Natural killer cell treated with Interleukin-12 subunit alpha and Interleukin-12 subunit beta and Interleukin-15 and Interleukin-18, amount 100 ng/mL, for 72 hours (primary cell): ENCODE measurements at regions not wholly inside any gene's neighbourhood (a gene's known extent, or its start where the extent isn't known, plus 50 kb on each side); places are given as distances from the start of the nearest gene placed in this dataset.
"Not testable (repeated sequence)": the region's sequence is repeated elsewhere in the genome, so short reads cannot be mapped to it uniquely, and the experiment has no call there.

Source experiments
- ATAC-seq, 2 donors: fragments of 150-1000 bp; cut with Tn5 transposase in 1 of 2; sonication (Bioruptor Pico), chemical (Tn5 transposase) in 1 of 2; 2 replicates each; pipeline ENCODE4 v1.10.0; 2021
- DNase-seq: peaks from one replicate; pipeline ENCODE4 v3.0.0; 2022; ENCODE audit warnings: low spot score
- H3K27ac Mint-ChIP-seq, 2 donors: 1 replicate in 1 of 2; 2 replicates in 1 of 2; pipeline ENCODE4 v1.8.0; 2022; ENCODE audit warnings: mixed read lengths in 2 of 2, mild to moderate bottlenecking in 1 of 2, moderate library complexity in 1 of 2
- H3K27me3 Mint-ChIP-seq, 2 donors: 1 replicate in 1 of 2; 2 replicates in 1 of 2; pipeline ENCODE4 v1.8.0; 2022; ENCODE audit warnings: mixed read lengths in 2 of 2
- H3K36me3 Mint-ChIP-seq: one replicate; pipeline ENCODE4 v1.8.0; 2022; ENCODE audit warnings: mixed read lengths
- H3K4me1 Mint-ChIP-seq, 2 donors: 1 replicate in 1 of 2; 2 replicates in 1 of 2; pipeline ENCODE4 v1.8.0; 2022; ENCODE audit warnings: low read depth in 2 of 2, mixed read lengths in 2 of 2, mild to moderate bottlenecking in 1 of 2
- H3K4me3 Mint-ChIP-seq: one replicate; pipeline ENCODE4 v1.8.0; 2022; ENCODE audit warnings: mixed read lengths
- H3K9me3 Mint-ChIP-seq: 2 replicates; pipeline ENCODE4 v1.8.0; 2022; ENCODE audit warnings: mixed read lengths

DNA sequence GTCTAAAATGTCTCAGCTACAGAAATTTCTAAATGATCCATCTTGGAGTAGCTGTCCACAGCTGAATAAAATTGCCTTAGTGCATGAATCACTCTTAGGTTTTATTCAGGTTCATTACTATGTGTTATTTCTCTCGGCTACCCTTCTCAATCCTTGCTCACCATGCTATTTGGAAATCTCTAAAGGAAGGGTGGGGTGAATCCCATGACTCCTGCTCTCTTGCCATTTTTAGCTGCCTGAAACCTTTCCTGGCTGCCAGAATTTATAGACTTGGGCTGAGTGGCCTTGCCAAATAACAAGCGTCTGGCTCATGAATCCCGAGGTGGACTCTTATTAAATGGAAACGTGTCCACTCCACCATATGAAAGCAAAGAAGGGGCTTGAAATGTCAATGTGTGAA, 936.1 kb upstream of the SOX9 start:
- no peak overlapping the region for H3K27ac Mint-ChIP-seq
- H3K9me3 Mint-ChIP-seq, result peaks cover 11% of the 10 kb centered on the region
- no peak for ATAC-seq
- no peaks in the 10 kb centered on the region for H3K36me3 Mint-ChIP-seq
- no peaks in the 10 kb centered on the region for H3K4me1 Mint-ChIP-seq
- no peak for DNase-seq
- H3K27me3 Mint-ChIP-seq, result no peaks in the 10 kb centered on the region
- H3K4me3 Mint-ChIP-seq, result no peak overlapping the region

DNA sequence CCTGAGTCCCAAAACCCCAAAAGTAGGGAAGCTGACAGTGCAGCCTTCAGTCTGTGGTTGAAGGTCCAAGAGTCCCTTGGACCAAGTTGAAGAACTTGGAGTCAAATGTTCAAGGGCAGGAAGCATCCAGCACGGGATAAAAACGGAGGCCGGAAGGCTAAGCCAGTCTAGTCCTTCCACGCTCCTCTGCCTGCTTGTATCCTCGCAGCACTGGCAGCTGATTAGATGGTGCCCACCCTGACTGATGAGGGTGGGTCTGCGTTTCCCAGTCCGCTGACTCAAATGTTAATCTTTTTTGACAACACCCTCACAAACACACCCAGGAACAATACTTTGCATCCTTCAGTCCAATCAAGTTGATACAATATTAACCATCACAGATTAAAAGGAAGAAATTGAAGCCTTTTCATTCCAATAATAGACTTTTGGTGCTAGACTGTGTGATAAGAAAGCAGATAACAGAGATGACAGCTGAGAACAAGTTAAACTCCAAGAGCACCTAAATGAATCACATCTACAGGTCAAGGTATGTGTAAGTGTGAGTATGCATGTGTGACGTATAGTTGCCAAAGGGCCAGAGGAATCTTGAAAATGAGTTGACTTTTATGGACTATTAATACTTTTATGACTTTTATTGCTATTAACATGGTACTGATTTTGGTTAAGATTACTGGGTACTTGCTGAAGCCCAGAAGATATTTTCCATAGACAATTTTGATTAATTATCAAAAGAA, 933.5 kb upstream of the SOX9 start:
- no peak overlapping the region for H3K27ac Mint-ChIP-seq
- DNase-seq, result no peak
- no peaks in the 10 kb centered on the region for H3K27me3 Mint-ChIP-seq
- peaks cover 14% of the 10 kb centered on the region for H3K9me3 Mint-ChIP-seq
- no peaks in the 10 kb centered on the region for H3K36me3 Mint-ChIP-seq
- H3K4me3 Mint-ChIP-seq, result no peak overlapping the region
- ATAC-seq, result no peak
- H3K4me1 Mint-ChIP-seq, result no peaks in the 10 kb centered on the region

DNA sequence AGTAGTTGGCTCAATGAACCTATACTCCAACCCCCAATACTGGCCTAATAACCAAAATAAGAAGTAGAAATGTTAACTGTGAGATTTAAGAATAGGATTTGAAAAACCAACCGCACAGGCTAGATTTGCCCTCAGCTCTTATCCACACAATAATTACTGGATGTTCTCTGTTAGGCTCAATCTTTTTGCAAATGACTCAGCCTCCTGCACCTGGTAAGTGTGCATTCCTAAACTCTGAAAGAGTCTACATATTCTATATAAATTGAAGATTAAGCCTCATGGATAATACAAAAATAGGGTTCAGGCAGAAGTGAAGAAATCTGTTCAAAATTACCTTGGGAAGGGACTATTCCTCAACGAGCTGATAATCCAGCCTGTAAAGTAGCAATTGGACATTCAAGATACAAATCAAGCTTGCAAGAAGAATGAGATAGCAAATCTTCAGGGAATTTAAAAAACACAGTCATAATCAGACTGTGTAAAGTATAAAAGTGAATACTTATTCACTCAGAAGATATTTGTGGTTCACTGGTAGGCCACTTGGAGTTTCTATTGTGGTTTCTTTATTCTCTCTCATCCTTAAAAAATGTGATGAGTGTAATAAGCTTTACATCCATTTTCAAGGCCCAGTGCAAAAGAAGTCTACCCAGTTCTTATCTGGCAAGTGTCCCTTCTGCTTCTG, 931.9 kb upstream of the SOX9 start:
- Mint-ChIP-seq H3K36me3 (no peaks in the 10 kb centered on the region), H3K4me1 (no peaks in the 10 kb centered on the region), H3K4me3 (no peak overlapping the region), H3K27ac (no peak overlapping the region), H3K27me3 (no peaks in the 10 kb centered on the region), H3K9me3 (peaks cover 17% of the 10 kb centered on the region)
- ATAC-seq (no peak), DNase-seq (no peak)

DNA sequence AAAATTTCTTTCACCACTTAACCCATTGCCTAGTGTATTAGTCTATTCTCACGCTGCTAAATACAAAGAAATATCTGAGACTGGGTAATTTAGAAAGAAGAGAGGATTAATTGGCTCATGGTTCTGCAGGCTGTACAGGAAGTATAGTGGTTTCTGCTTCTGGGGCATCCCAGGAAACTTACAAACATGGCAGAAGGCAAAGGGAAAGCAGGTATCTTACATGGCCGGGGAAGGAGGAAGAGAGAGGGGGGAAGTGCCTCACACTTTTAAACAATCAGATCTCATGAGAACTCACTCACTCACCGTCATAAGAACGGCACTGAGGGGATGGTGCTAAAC, 931.4 kb upstream of the SOX9 start:
- Mint-ChIP-seq H3K4me3 (no peak overlapping the region), H3K27ac (no peak overlapping the region), H3K4me1 (no peaks in the 10 kb centered on the region), H3K36me3 (no peaks in the 10 kb centered on the region), H3K9me3 (peaks cover 22% of the 10 kb centered on the region), H3K27me3 (no peaks in the 10 kb centered on the region)
- DNase-seq, result no peak
- ATAC-seq, result no peak

DNA sequence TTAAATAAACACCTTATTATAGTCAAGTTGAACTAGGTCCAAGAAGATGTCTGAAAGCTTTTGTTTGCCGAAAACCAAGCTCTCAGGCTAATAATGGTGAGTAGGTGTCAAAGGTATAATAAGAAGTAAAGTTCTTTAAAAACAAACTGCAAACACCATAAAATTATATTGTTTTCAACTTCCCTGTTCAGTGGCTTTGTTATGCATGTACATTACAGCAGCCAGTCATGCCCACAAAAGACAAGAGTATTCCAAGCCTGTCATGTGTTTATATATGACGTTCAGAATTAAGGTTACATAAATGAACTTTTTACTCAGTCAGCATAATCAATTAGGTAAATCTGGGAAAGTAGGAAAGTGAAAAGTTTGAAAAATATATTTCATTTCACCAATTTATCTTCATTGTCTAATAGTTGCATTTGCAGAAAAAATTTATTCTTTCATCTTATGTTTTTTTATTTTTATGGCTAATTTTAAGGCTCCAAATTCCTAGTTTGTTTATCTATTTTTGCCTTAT, 928.7 kb upstream of the SOX9 start:
- Mint-ChIP-seq H3K4me1 (no peaks in the 10 kb centered on the region), H3K27me3 (no peaks in the 10 kb centered on the region), H3K36me3 (peaks cover 6% of the 10 kb centered on the region), H3K9me3 (peaks cover 26% of the 10 kb centered on the region), H3K27ac (no peak overlapping the region), H3K4me3 (no peak overlapping the region)
- DNase-seq, result no peak
- ATAC-seq, result no peak

DNA sequence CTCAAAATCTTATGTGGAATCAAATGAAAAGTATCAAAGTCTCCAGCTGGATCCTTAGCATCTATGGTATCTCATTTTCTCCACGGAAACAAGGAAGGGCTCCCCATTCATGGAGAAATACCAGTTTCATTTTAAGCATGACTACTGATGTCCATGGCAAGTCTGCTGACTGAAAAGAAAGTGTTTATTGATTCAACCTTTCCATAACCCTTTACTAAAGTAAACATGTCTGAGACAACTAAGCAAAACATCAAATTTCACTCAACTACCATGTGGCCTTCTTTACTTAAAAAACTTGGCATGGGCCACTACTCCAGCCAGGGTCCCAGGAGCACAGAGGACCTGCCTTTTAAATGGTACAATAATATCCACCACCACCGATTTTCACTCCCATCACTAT, 928.0 kb upstream of the SOX9 start:
- ATAC-seq, result no peak
- DNase-seq, result no peak
- Mint-ChIP-seq H3K4me1 (no peaks in the 10 kb centered on the region), H3K9me3 (peaks cover 26% of the 10 kb centered on the region), H3K27me3 (no peaks in the 10 kb centered on the region), H3K36me3 (peaks cover 6% of the 10 kb centered on the region), H3K4me3 (no peak overlapping the region), H3K27ac (no peak overlapping the region)

DNA sequence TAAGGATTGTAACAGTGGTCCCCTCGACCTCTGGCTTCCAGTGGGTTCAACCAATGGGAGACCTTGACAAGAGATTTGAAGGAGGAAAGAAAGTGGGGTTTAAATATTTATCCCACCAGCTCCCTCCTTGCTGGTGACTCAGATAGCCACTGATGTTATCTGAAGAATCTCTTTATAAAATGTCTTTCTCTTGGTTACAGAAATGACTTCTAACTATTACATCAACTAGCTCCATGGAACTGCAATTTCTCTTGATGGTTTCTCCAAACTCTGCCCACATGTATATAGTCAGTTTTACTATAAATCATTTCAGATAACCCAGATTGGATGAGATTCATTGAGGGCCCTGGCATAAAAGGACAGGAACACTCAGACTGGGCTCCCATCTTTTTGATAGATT, 920.2 kb upstream of the SOX9 start:
- no peak for DNase-seq
- ATAC-seq, result no peak
- no peak overlapping the region for H3K4me3 Mint-ChIP-seq
- H3K36me3 Mint-ChIP-seq, result peaks cover 6% of the 10 kb centered on the region
- H3K9me3 Mint-ChIP-seq, result peaks cover 10% of the 10 kb centered on the region
- H3K27me3 Mint-ChIP-seq, result no peaks in the 10 kb centered on the region
- no peak overlapping the region for H3K27ac Mint-ChIP-seq
- no peaks in the 10 kb centered on the region for H3K4me1 Mint-ChIP-seq

DNA sequence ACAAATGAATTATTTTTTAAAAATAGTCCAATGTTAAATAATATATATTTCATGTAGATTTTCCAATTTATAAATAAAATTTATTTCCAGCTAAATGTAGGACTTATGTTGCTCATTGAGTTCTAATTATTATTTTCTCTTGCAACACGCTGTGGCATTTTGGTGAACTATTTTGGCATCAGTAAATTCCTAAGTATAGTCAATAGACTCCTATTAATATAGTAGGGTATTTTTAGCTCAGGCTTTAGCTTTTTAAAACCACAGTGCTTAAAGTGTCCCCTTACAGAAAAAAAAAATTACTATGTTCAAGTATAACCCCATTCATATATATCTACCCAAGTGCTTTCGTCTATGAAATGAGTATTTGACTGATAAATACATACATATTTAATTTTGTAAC, 919.2 kb upstream of the SOX9 start:
- H3K27ac Mint-ChIP-seq, result no peak overlapping the region
- ATAC-seq (no peak), DNase-seq (no peak)
- H3K27me3 Mint-ChIP-seq, result no peaks in the 10 kb centered on the region
- H3K4me1 Mint-ChIP-seq, result no peaks in the 10 kb centered on the region
- H3K4me3 Mint-ChIP-seq, result no peak overlapping the region
- peaks cover 3% of the 10 kb centered on the region for H3K9me3 Mint-ChIP-seq
- H3K36me3 Mint-ChIP-seq, result peaks cover 2% of the 10 kb centered on the region

DNA sequence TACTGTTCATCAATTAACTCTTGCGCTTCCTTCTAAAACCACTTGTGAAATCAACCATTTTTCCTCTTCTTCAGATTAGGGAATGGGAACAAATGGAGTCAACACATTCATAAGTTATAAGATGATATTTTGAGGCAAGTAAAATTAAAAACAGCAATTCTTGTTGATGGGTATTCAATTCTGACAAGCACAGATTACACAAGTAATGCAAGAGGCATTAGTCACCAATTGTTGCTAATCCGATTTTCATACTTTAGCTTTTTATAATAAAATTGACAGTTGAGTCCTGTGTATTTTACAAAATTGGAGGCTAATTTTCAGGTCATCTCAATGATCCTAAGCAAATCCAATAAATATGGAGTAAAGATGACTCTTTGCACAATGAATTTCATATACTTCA, 918.4 kb upstream of the SOX9 start:
- Mint-ChIP-seq H3K9me3 (peaks cover 2% of the 10 kb centered on the region), H3K36me3 (no peaks in the 10 kb centered on the region), H3K4me1 (no peaks in the 10 kb centered on the region), H3K27me3 (no peaks in the 10 kb centered on the region), H3K4me3 (no peak overlapping the region), H3K27ac (no peak overlapping the region)
- ATAC-seq, result no peak
- DNase-seq, result no peak

DNA sequence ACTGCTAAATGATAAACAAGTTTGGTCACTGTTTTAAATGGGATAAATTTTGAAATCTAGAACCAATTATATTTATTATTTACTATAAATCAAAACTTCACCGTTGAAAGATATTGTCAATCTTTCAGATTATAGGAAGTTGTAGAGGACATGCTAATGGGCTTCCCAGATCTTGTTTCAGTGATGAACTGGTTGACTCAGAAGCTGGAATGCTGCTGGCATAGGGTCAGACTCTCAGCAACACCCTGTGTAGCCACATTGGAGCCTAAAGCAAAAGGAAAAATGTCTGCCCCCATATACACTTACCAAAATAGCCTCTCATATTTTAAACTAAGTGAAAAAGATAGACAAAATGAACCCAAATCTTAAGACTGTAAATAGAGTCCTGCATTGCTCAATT, 916.9 kb upstream of the SOX9 start:
- Mint-ChIP-seq H3K36me3 (no peaks in the 10 kb centered on the region), H3K27ac (no peak overlapping the region), H3K4me1 (no peaks in the 10 kb centered on the region), H3K27me3 (no peaks in the 10 kb centered on the region), H3K9me3 (peaks cover 5% of the 10 kb centered on the region), H3K4me3 (no peak overlapping the region)
- ATAC-seq (no peak), DNase-seq (no peak)

DNA sequence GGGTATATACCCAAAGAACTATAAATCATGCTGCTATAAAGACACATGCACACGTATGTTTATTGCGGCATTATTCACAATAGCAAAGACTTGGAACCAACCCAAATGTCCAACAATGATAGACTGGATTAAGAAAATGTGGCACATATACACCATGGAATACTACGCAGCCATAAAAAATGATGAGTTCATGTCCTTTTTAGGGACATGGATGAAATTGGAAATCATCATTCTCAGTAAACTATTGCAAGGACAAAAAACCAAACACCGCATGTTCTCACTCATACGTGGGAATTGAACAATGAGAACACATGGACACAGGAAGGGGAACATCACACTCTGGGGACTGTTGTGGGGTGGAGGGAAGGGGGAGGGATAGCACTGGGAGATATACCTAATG, 914.9 kb upstream of the SOX9 start:
- DNase-seq, H3K4me3 Mint-ChIP-seq, H3K27me3 Mint-ChIP-seq, ATAC-seq, H3K36me3 Mint-ChIP-seq, H3K4me1 Mint-ChIP-seq, H3K9me3 Mint-ChIP-seq, H3K27ac Mint-ChIP-seq: not testable (repeated sequence)

DNA sequence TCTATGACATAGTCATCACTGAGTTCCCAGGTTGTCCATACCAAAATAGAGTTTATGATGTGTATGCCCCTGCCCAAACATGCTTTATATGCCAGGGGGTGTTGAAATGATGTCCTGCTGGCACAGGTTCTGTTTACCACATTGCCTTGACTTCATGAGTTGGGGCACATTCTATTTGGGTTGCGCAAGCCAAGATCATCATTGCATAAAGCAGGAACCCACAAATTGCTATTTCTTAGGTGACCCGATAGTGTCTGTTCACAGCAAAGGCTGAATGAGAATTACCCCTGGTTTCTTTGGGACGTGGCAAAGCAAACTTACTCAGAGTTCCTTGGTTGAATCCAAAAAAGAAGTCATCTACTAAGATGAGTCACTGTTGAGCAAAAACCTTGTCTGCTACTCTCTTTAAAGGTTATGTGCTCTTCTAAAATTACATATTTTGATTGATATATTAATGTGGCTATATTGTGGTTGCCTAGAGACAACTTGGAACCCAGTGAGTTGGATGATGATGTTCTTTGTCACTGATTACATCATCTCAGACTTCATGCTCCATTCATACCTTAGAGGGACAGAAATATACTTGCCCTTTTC, 912.6 kb upstream of the SOX9 start:
- peaks cover 8% of the 10 kb centered on the region for H3K36me3 Mint-ChIP-seq
- no peaks in the 10 kb centered on the region for H3K4me1 Mint-ChIP-seq
- H3K4me3 Mint-ChIP-seq, result no peak overlapping the region
- peaks cover 10% of the 10 kb centered on the region for H3K9me3 Mint-ChIP-seq
- ATAC-seq (no peak), DNase-seq (no peak)
- H3K27ac Mint-ChIP-seq, result no peak overlapping the region
- no peaks in the 10 kb centered on the region for H3K27me3 Mint-ChIP-seq

DNA sequence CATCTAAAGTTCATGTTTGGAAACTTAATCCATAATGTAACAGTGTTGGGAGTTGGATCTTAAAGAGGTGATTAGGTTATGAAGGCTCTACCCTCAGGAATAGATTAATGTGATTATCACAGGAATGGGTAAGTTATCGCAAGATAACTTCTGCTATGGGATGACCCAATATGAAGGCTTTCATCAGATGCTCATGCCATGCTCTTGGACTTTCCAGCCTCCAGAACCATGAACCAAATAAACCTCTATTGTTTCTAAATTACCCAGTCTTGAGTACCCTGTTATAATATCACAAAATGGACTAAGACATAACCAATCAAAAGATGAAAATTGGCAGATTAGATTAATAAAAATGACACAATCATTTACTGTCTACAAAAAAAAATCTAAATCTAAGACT, 906.9 kb upstream of the SOX9 start:
- Mint-ChIP-seq H3K4me1 (no peaks in the 10 kb centered on the region), H3K27ac (no peak overlapping the region), H3K9me3 (peaks cover 7% of the 10 kb centered on the region), H3K36me3 (peaks cover 8% of the 10 kb centered on the region), H3K27me3 (no peaks in the 10 kb centered on the region), H3K4me3 (no peak overlapping the region)
- DNase-seq (no peak), ATAC-seq (no peak)

DNA sequence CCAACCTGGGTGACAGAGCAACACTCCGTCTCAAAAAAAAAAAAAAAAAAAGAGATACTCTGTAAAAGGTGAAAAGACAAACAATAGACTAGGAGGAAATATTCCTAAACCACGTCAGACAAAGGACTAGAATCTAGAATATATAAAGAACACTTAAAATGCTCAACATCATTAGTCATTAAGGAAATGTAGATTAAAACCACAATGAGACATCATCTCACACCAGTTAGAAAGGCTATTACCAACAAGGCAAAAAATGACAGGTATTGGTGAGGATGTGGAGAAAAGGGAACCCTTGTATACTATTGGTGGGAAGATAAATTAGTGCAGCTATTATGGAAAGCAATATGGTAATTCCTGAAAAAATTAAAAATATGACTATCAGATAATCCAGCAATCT, 903.1 kb upstream of the SOX9 start:
- Mint-ChIP-seq H3K27me3 (no peaks in the 10 kb centered on the region), H3K27ac (no peak overlapping the region), H3K4me3 (no peak overlapping the region), H3K36me3 (peaks cover 4% of the 10 kb centered on the region), H3K4me1 (no peaks in the 10 kb centered on the region), H3K9me3 (peaks cover 10% of the 10 kb centered on the region)
- ATAC-seq, result no peak
- no peak for DNase-seq
